KMS-11 (cell line): ENCODE measurements at regions not wholly inside any gene's neighbourhood (a gene's known extent, or its start where the extent isn't known, plus 50 kb on each side); places are given as distances from the start of the nearest gene placed in this dataset.

ENCODE experiments used
- H2AFZ ChIP-seq: fragments of 200-600 bp; sonication (generic); 2 replicates; pipeline ENCODE4 v1.6.1; 2016; ENCODE audit warnings: antibody characterized with exemption, mixed run types, low read depth
- H3K27ac ChIP-seq: fragments of 200-600 bp; sonication (generic); 2 replicates; pipeline ENCODE4 v1.6.1; 2016; ENCODE audit warnings: mild to moderate bottlenecking, mixed run types
- H3K27me3 ChIP-seq: fragments of 200-600 bp; sonication (generic); 2 replicates; pipeline ENCODE4 v1.6.1; 2017; ENCODE audit warnings: mild to moderate bottlenecking, low read depth, mixed run types, moderate library complexity; ENCODE audit not compliant: insufficient read depth
- H3K36me3 ChIP-seq: fragments of 200-600 bp; sonication (generic); 2 replicates; pipeline ENCODE4 v1.6.1; 2017; ENCODE audit warnings: mild to moderate bottlenecking, mixed run types; ENCODE audit not compliant: insufficient read depth
- H3K4me1 ChIP-seq: fragments of 200-600 bp; sonication (generic); 2 replicates; pipeline ENCODE4 v1.6.1; 2016; ENCODE audit warnings: mild to moderate bottlenecking, low read depth, mixed run types; ENCODE audit not compliant: poor library complexity, severe bottlenecking
- H3K4me2 ChIP-seq: fragments of 200-600 bp; sonication (generic); 2 replicates; pipeline ENCODE4 v1.7.0; 2016; ENCODE audit warnings: mild to moderate bottlenecking, mixed run types
- H3K4me3 ChIP-seq: fragments of 200-600 bp; sonication (generic); IDR thresholded peaks from 2 replicates; pipeline ENCODE4 v1.6.1; 2017; ENCODE audit warnings: low read depth, low read length, mixed read lengths; ENCODE audit not compliant: insufficient read depth
- H3K79me2 ChIP-seq: fragments of 200-600 bp; sonication (generic); 2 replicates; pipeline ENCODE4 v1.6.1; 2016; ENCODE audit warnings: low read depth, mixed run types; ENCODE audit not compliant: insufficient read depth
- H3K9ac ChIP-seq: fragments of 200-600 bp; sonication (generic); 2 replicates; pipeline ENCODE4 v1.6.1; 2016; ENCODE audit warnings: mild to moderate bottlenecking, mixed run types
- H4K20me1 ChIP-seq: fragments of 200-600 bp; sonication (generic); 2 replicates; pipeline ENCODE4 v1.6.1; 2016; ENCODE audit warnings: mild to moderate bottlenecking, mixed run types; ENCODE audit not compliant: insufficient read depth
- CTCF ChIP-seq: fragments of 200-600 bp; sonication (generic); conservative IDR thresholded peaks from 2 replicates; pipeline ENCODE4 v1.6.1; 2017; ENCODE audit warnings: low read depth, mild to moderate bottlenecking, antibody characterized with exemption, low read length, moderate library complexity, mixed read lengths

DNA sequence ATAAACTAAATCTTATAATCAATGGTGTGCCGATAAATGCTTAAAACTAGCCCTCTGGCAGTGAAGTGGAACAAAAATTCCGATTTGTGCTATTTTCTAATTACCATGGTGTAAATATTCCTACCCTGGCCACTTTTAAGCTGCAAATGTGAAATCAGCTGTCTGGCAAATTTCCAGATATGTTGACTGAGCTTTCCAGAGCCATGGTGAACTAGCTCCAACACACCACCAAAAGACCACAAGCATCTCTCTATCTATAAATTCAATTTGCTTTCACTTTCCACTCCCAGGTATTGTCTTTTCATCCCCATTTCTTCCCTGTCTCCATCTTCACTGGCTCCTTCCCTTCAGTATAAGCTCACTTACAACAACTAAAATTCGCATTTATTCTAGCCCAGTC lies 152.3 kb upstream of the RGS18 start:
- H3K79me2 ChIP-seq, result no peaks in the 10 kb centered on the region
- no peak overlapping the region for H2AFZ ChIP-seq
- no peak overlapping the region for H3K9ac ChIP-seq
- no peak overlapping the region for H3K27ac ChIP-seq
- no peaks in the 10 kb centered on the region for H4K20me1 ChIP-seq
- peaks cover 13% of the 10 kb centered on the region for H3K4me1 ChIP-seq
- no peak for TF ChIP-seq CTCF
- no peaks in the 10 kb centered on the region for H3K36me3 ChIP-seq
- H3K27me3 ChIP-seq, result no peaks in the 10 kb centered on the region
- H3K4me2 ChIP-seq, result no peak overlapping the region
- no peak overlapping the region for H3K4me3 ChIP-seq

- Histone ChIP-seq H4K20me1 (no peaks in the 10 kb centered on the region), H3K27me3 (no peaks in the 10 kb centered on the region), H3K36me3 (no peaks in the 10 kb centered on the region), H3K4me3 (no peak overlapping the region), H3K9ac (no peak overlapping the region), H2AFZ (no peak overlapping the region), H3K79me2 (no peaks in the 10 kb centered on the region), H3K4me1 (peaks cover 19% of the 10 kb centered on the region), H3K4me2 (no peak overlapping the region), H3K27ac (no peak overlapping the region)
- TF ChIP-seq CTCF, result no peak
Measured at GRCh38 chr1:192008281-192008825, 149.9 kb upstream of the RGS18 start.

DNA sequence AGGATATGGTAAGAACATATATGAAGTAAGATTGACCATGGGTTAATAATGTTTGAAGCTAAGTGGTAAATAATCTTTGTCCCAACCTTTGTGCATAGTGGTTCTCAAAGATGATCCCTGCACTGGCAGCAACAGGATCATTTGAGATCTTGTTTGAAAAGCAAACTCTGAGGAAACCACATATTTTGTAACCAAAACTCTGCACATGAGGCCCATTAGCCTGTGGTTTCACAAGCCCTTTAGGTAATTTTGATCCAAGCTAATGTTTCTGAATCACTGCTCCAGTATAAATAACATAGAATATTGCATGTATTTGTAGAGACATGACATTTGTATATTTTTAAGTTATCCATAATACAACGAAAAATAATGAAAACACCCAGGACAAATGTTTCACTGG lies 147.9 kb upstream of the RGS18 start:
- no peaks in the 10 kb centered on the region for H3K79me2 ChIP-seq
- H3K4me3 ChIP-seq, result no peak overlapping the region
- no peak overlapping the region for H3K4me2 ChIP-seq
- no peak for TF ChIP-seq CTCF
- no peaks in the 10 kb centered on the region for H3K27me3 ChIP-seq
- H4K20me1 ChIP-seq, result no peaks in the 10 kb centered on the region
- no peaks in the 10 kb centered on the region for H3K36me3 ChIP-seq
- no peak overlapping the region for H3K27ac ChIP-seq
- no peak overlapping the region for H3K9ac ChIP-seq
- H2AFZ ChIP-seq, result no peak overlapping the region
- H3K4me1 ChIP-seq, result peaks cover 19% of the 10 kb centered on the region

- H3K27ac ChIP-seq, result no peak overlapping the region
- H3K4me1 ChIP-seq, result peaks cover 17% of the 10 kb centered on the region
- H2AFZ ChIP-seq, result no peak overlapping the region
Measured at GRCh38 chr1:192011525-192011924, 146.7 kb upstream of the RGS18 start.

More at GRCh38 chr1:192011525-192011924, 146.7 kb upstream of the RGS18 start:
- Histone ChIP-seq H3K79me2 (no peaks in the 10 kb centered on the region), H3K27me3 (no peaks in the 10 kb centered on the region), H3K9ac (no peak overlapping the region), H3K4me2 (no peak overlapping the region), H3K4me3 (no peak overlapping the region), H3K36me3 (no peaks in the 10 kb centered on the region), H4K20me1 (no peaks in the 10 kb centered on the region)
- no peak for TF ChIP-seq CTCF
